HEK293T (cell line): ENCODE measurements at regions not wholly inside any gene's neighbourhood (a gene's known extent, or its start where the extent isn't known, plus 50 kb on each side); places are given as distances from the start of the nearest gene placed in this dataset.

ENCODE experiments used
- BHLHE40 ChIP-seq: fragments of 450-650 bp; IDR thresholded peaks from 2 replicates; pipeline ENCODE4 v1.6.1; 2016; ENCODE audit warnings: mild to moderate bottlenecking, moderate library complexity, borderline replicate concordance
- CTBP1 ChIP-seq: fragments of 450-650 bp; IDR thresholded peaks from 2 replicates; pipeline ENCODE4 v1.6.1; 2016; ENCODE audit warnings: borderline replicate concordance
- ELF4 ChIP-seq: fragments of 450-650 bp; IDR thresholded peaks from 2 replicates; pipeline ENCODE4 v1.6.1; 2017; ENCODE audit warnings: antibody characterized with exemption
- FOXA1 ChIP-seq: fragments of 450-650 bp; IDR thresholded peaks from 2 replicates; pipeline ENCODE4 v1.6.1; 2016; ENCODE audit warnings: mild to moderate bottlenecking
- FOXK2 ChIP-seq: fragments of 450-650 bp; IDR thresholded peaks from 2 replicates; pipeline ENCODE4 v1.6.1; 2016; ENCODE audit warnings: mild to moderate bottlenecking
- FOXM1 ChIP-seq: fragments of 450-650 bp; IDR thresholded peaks from 2 replicates; pipeline ENCODE4 v1.6.1; 2017; ENCODE audit warnings: mild to moderate bottlenecking, borderline replicate concordance
- L3MBTL2 ChIP-seq: fragments of 450-650 bp; conservative IDR thresholded peaks from 2 replicates; pipeline ENCODE4 v1.6.1; 2016; ENCODE audit warnings: mild to moderate bottlenecking
- NFRKB ChIP-seq: fragments of 450-650 bp; IDR thresholded peaks from 2 replicates; pipeline ENCODE4 v1.6.1; 2016; ENCODE audit warnings: mild to moderate bottlenecking, moderate library complexity
- PKNOX1 ChIP-seq: fragments of 450-650 bp; IDR thresholded peaks from 2 replicates; pipeline ENCODE4 v1.6.1; 2016
- SP1 ChIP-seq: fragments of 450-650 bp; IDR thresholded peaks from 2 replicates; pipeline ENCODE4 v1.6.1; 2017
- TARDBP ChIP-seq: fragments of 450-650 bp; IDR thresholded peaks from 2 replicates; pipeline ENCODE4 v1.6.1; 2016
- ZNF384 ChIP-seq: fragments of 450-650 bp; IDR thresholded peaks from 2 replicates; pipeline ENCODE4 v1.6.1; 2016

GRCh38 chr19:5245631-5246553 lies 94.7 kb downstream of the PTPRS start:
- TF ChIP-seq ELF4 (no peak), SP1 (no peak), FOXM1 (no peak), BHLHE40 (no peak), FOXK2 (no peak), CTBP1 (no peak), L3MBTL2 (no peak), ZNF384 (no peak), TARDBP (no peak), PKNOX1 (no peak), NFRKB (no peak), FOXA1 (no peak)
